Mucosa of stomach (tissue), 1 donor: ENCODE measurements at regions not wholly inside any gene's neighbourhood (a gene's known extent, or its start where the extent isn't known, plus 50 kb on each side); places are given as distances from the start of the nearest gene placed in this dataset.
"Not testable (repeated sequence)": the region's sequence is repeated elsewhere in the genome, so short reads cannot be mapped to it uniquely, and the experiment has no call there.

ENCODE experiments used
- H3K27me3 ChIP-seq: one replicate; pipeline ENCODE4 v1.7.0; 2013; ENCODE audit warnings: mild to moderate bottlenecking, low read length; ENCODE audit not compliant: control insufficient read depth, insufficient read depth
- H3K36me3 ChIP-seq: one replicate; pipeline ENCODE4 v1.7.0; 2013; ENCODE audit warnings: low read length; ENCODE audit not compliant: control insufficient read depth, insufficient read depth
- H3K4me1 ChIP-seq: one replicate; pipeline ENCODE4 v1.7.0; 2013; ENCODE audit warnings: mild to moderate bottlenecking, low read length; ENCODE audit not compliant: control insufficient read depth, insufficient read depth
- H3K4me3 ChIP-seq: one replicate; pipeline ENCODE4 v1.7.0; 2013; ENCODE audit warnings: low read length
- H3K9ac ChIP-seq: one replicate; pipeline ENCODE4 v1.7.0; 2013; ENCODE audit warnings: mild to moderate bottlenecking, low read length, moderate library complexity
- H3K9me3 ChIP-seq: one replicate; pipeline ENCODE4 v1.7.0; 2013; ENCODE audit warnings: mild to moderate bottlenecking, low read length, moderate library complexity; ENCODE audit not compliant: control insufficient read depth
- donor health status: Pancreatic carcinoma.

GRCh38 chr5:97998941-97999340, 774.5 kb upstream of the RGMB start:
- Histone ChIP-seq H3K27me3 (no peaks in the 10 kb centered on the region), H3K36me3 (no peaks in the 10 kb centered on the region), H3K9ac (no peak overlapping the region), H3K9me3 (no peaks in the 10 kb centered on the region), H3K4me3 (no peak overlapping the region), H3K4me1 (no peaks in the 10 kb centered on the region)

DNA sequence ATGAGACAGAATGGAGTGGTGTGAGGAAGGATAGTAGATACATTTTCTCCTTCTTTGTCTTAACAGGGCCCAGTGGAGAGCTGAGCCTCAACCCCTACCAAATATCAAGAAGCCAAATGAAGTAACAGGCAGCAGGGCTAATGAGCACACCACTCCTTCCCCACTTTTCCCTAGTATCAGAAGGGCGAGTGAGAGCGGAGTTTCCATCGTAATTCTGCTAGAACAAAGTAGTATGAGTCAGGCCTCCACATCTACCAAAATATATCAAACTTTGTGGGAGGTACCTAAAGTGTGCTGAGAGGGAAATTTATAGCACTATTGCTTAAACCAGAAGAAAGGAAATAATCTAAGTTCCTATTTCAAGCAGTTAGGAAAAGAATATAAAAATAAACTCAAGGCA, 769.0 kb upstream of the RGMB start:
- H3K36me3 ChIP-seq: no peaks in the 10 kb centered on the region
- no peaks in the 10 kb centered on the region for H3K9me3 ChIP-seq
- no peaks in the 10 kb centered on the region for H3K27me3 ChIP-seq
- H3K9ac ChIP-seq: no peak overlapping the region
- H3K4me1 ChIP-seq: no peaks in the 10 kb centered on the region
- no peak overlapping the region for H3K4me3 ChIP-seq

GRCh38 chr5:98016771-98017170, 756.7 kb upstream of the RGMB start:
- Histone ChIP-seq H3K4me3 (no peak overlapping the region), H3K4me1 (no peaks in the 10 kb centered on the region), H3K36me3 (no peaks in the 10 kb centered on the region), H3K9me3 (no peaks in the 10 kb centered on the region), H3K9ac (no peak overlapping the region), H3K27me3 (no peaks in the 10 kb centered on the region)

GRCh38 chr5:98030273-98030672, 743.2 kb upstream of the RGMB start:
- H3K9me3 ChIP-seq, H3K36me3 ChIP-seq, H3K4me1 ChIP-seq, H3K4me3 ChIP-seq, H3K27me3 ChIP-seq, H3K9ac ChIP-seq: not testable (repeated sequence)

DNA sequence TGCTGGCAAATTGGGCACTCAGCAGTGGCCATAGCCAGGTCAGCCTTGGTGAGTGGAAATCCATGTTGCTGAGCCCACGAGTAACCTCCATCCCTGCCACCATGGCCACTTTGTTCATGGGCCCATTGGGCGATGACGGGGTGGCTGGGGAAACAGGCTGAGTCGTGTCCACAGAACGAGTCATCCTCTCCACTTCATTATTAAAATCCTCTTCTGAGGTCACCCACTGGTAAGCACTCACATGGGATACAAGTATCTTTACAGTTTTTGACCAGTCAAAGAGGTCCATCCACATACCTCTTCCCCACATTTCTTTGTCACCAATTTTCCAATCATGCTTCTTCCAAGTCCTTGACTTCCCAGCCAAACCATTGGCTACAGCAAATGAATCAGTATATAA, 742.4 kb upstream of the RGMB start:
- H3K4me3 ChIP-seq, H3K9me3 ChIP-seq, H3K36me3 ChIP-seq, H3K27me3 ChIP-seq, H3K9ac ChIP-seq, H3K4me1 ChIP-seq: not testable (repeated sequence)

DNA sequence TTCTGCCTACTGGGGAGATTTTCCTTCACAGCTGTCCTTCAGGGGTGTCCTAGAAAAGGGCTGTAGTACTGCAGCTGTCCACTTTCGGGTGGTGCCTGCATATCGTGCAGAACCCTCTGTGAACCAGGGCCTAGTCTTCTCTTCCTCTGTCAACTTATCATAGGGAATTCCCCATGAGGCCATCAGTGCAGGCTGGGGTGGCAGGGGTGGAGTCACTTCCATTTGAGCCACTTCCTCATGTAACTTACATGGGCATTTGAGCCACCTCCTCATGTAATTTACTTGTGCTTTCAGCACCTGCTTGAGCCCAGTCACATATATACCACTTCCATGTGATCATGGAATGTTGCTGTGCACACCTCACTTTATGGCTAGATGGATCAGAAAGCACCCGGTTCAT, 742.0 kb upstream of the RGMB start:
- no peak overlapping the region for H3K4me3 ChIP-seq
- no peaks in the 10 kb centered on the region for H3K9me3 ChIP-seq
- H3K27me3 ChIP-seq: no peaks in the 10 kb centered on the region
- H3K9ac ChIP-seq: no peak overlapping the region
- H3K36me3 ChIP-seq: no peaks in the 10 kb centered on the region
- H3K4me1 ChIP-seq: no peaks in the 10 kb centered on the region

GRCh38 chr5:98031926-98032325, 741.5 kb upstream of the RGMB start:
- H3K4me3 ChIP-seq: no peak overlapping the region
- H3K36me3 ChIP-seq: no peaks in the 10 kb centered on the region
- H3K27me3 ChIP-seq: no peaks in the 10 kb centered on the region
- no peaks in the 10 kb centered on the region for H3K4me1 ChIP-seq
- H3K9me3 ChIP-seq: no peaks in the 10 kb centered on the region
- H3K9ac ChIP-seq: no peak overlapping the region

DNA sequence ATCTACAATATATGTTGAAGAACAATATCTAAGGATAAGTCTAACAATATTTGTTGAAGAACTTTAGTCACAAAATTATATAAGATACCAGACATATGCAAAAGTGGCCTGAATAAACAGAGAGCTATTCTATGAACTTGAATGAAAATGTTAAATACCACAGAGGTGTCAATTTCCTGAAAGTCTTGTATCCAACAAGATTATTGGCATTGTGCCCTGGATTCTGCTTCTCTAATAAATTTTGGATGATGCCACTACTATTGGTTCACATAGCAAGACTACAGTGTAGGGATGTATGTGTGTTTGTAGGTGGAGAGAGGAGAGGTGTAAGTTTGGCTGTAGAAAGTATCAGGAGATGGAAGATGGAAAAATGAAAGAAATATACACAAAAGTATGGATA, 731.8 kb upstream of the RGMB start:
- Histone ChIP-seq H3K4me3 (no peak overlapping the region), H3K36me3 (no peaks in the 10 kb centered on the region), H3K9me3 (no peaks in the 10 kb centered on the region), H3K9ac (no peak overlapping the region), H3K27me3 (no peaks in the 10 kb centered on the region), H3K4me1 (no peaks in the 10 kb centered on the region)

- no peak overlapping the region for H3K9ac ChIP-seq
Observed at GRCh38 chr5:98042521-98042920, 730.9 kb upstream of the RGMB start.

DNA sequence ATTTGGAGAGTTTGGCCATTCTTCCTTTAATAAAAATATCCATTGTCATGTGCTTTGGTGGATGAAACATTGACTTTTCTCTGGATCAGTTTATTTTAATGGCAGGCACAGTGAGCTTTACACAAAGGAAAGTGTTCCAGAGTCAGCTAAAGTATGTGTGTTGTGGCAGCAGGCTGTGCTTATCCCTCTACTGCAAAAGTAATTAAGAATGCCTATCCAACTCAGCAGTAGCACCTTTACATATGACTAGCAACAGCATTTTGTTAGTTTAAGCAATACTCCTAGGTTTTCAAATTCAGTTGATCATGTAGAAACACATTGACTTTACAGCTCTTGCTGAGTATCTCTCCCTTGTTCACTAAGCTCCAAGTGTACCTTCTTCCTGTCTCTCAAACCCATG, 730.5 kb upstream of the RGMB start:
- H3K27me3 ChIP-seq: no peaks in the 10 kb centered on the region
- no peak overlapping the region for H3K9ac ChIP-seq
- no peak overlapping the region for H3K4me3 ChIP-seq
- no peaks in the 10 kb centered on the region for H3K36me3 ChIP-seq
- H3K9me3 ChIP-seq: no peaks in the 10 kb centered on the region
- H3K4me1 ChIP-seq: no peaks in the 10 kb centered on the region

More at GRCh38 chr5:98042521-98042920, 730.9 kb upstream of the RGMB start:
- Histone ChIP-seq H3K4me1 (no peaks in the 10 kb centered on the region), H3K4me3 (no peak overlapping the region), H3K9me3 (no peaks in the 10 kb centered on the region), H3K27me3 (no peaks in the 10 kb centered on the region), H3K36me3 (no peaks in the 10 kb centered on the region)

GRCh38 chr5:98050583-98050982, 722.9 kb upstream of the RGMB start:
- Histone ChIP-seq H3K4me1 (peaks cover 5% of the 10 kb centered on the region), H3K4me3 (no peak overlapping the region), H3K9ac (no peak overlapping the region), H3K27me3 (no peaks in the 10 kb centered on the region), H3K36me3 (no peaks in the 10 kb centered on the region), H3K9me3 (no peaks in the 10 kb centered on the region)

GRCh38 chr5:98053170-98053569, 720.3 kb upstream of the RGMB start:
- Histone ChIP-seq H3K9ac (no peak overlapping the region), H3K36me3 (no peaks in the 10 kb centered on the region), H3K4me1 (peaks cover 5% of the 10 kb centered on the region)

GRCh38 chr5:98060148-98060547, 713.3 kb upstream of the RGMB start:
- Histone ChIP-seq H3K36me3 (no peaks in the 10 kb centered on the region), H3K4me1 (no peaks in the 10 kb centered on the region), H3K4me3 (no peak overlapping the region), H3K27me3 (no peaks in the 10 kb centered on the region), H3K9ac (no peak overlapping the region), H3K9me3 (no peaks in the 10 kb centered on the region)

More at GRCh38 chr5:98053170-98053569, 720.3 kb upstream of the RGMB start:
- Histone ChIP-seq H3K4me3 (no peak overlapping the region), H3K27me3 (no peaks in the 10 kb centered on the region), H3K9me3 (no peaks in the 10 kb centered on the region)
